Activated naive CD4-positive, alpha-beta T cell treated with anti-CD3 and anti-CD28 coated beads, Interleukin-2, amount 10 ng/mL, durations not matched to agents 7 days and 5 days (primary cell): ENCODE measurements at regions not wholly inside any gene's neighbourhood (a gene's known extent, or its start where the extent isn't known, plus 50 kb on each side); places are given as distances from the start of the nearest gene placed in this dataset.
"Not testable (repeated sequence)": the region's sequence is repeated elsewhere in the genome, so short reads cannot be mapped to it uniquely, and the experiment has no call there.

Experiments used
- CTCF ChIA-PET: fragments of 350-600 bp; sonication (Branson Sonifier 250); formaldehyde crosslinking; loops from one replicate; lab custom pipeline; 2021; ENCODE audit warnings: antibody characterized with exemption; lab: Charles Lee
- DNase-seq: peaks from one replicate; pipeline ENCODE4 v3.0.0-alpha.2; 2020
- H3K27ac Mint-ChIP-seq: one replicate; pipeline ENCODE4 v1.8.0; 2021; ENCODE audit warnings: mild to moderate bottlenecking, moderate library complexity, mixed read lengths
- H3K27me3 Mint-ChIP-seq: one replicate; pipeline ENCODE4 v1.8.0; 2021; ENCODE audit warnings: mild to moderate bottlenecking, mixed read lengths
- H3K36me3 Mint-ChIP-seq: one replicate; pipeline ENCODE4 v1.8.0; 2021; ENCODE audit warnings: mixed read lengths
- H3K4me1 Mint-ChIP-seq: one replicate; pipeline ENCODE4 v1.8.0; 2021; ENCODE audit warnings: mixed read lengths
- H3K4me3 Mint-ChIP-seq: one replicate; pipeline ENCODE4 v1.8.0; 2021; ENCODE audit warnings: mild to moderate bottlenecking, moderate library complexity, mixed read lengths
- H3K9me3 Mint-ChIP-seq: one replicate; pipeline ENCODE4 v1.8.0; 2021; ENCODE audit warnings: mixed read lengths

DNA sequence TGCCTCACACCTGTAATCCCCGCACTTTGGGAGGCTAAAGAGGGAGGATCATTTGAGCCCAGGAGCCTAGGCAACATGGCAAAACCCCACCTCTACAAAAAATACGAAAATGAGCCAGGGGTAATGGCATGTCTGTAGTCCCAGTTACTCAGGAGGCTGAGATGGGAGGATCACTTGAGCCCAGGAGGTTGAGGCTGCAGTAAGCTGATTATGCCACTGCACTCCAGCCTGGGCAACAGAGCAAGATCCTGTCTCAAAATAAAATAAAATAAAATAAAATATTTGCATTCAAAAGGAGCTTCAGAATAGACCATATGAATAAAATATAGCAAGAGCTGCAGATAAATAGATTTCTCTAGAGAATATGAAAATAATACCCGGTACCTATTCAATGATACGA, 71.5 kb upstream of the ATF7IP2 start:
- peaks cover 15% of the 10 kb centered on the region for H3K4me1 Mint-ChIP-seq

DNA sequence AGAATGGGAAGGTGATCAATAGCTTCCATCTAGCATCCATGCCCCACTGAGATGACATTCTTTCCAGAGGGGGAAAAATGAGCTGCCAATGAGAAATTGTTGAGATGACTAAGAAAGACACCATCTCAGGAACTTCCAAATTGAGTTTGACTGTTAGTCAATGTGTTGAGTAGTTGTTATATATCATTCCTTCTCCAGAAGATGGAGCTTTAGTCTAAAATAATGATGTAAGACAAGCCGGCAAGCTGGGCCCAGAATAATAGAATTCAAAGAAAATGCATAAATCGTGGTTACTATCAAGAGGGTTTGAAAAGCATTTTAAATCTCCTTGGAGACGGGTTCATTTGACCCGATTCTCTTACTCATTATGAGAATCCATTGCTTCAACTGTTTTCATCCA, 71.0 kb upstream of the ATF7IP2 start:
- no peaks in the 10 kb centered on the region for H3K36me3 Mint-ChIP-seq
- no peak overlapping the region for H3K27ac Mint-ChIP-seq
- peaks cover 8% of the 10 kb centered on the region for H3K27me3 Mint-ChIP-seq
- CTCF ChIA-PET = interaction anchor here (0.9 to 2.5 kb wide), 15 partner anchors 12 to 206 kb away, joined by 3 to 35 read pairs (median 3); no protein-coding TSS in a partner anchor
- DNase-seq = no peak
- H3K4me1 Mint-ChIP-seq = peaks cover 15% of the 10 kb centered on the region
- H3K9me3 Mint-ChIP-seq = no peaks in the 10 kb centered on the region
- no peak overlapping the region for H3K4me3 Mint-ChIP-seq

More for the DNA sequence above, 71.5 kb upstream of the ATF7IP2 start:
- Mint-ChIP-seq H3K4me3 (no peak overlapping the region), H3K27me3 (peaks cover 9% of the 10 kb centered on the region), H3K27ac (no peak overlapping the region), H3K9me3 (no peaks in the 10 kb centered on the region), H3K36me3 (no peaks in the 10 kb centered on the region)
- no peak for DNase-seq
- CTCF ChIA-PET = interaction anchor here (0.9 to 2.5 kb wide), 15 partner anchors 9 to 207 kb away, joined by 3 to 35 read pairs (median 3); no protein-coding TSS in a partner anchor

DNA sequence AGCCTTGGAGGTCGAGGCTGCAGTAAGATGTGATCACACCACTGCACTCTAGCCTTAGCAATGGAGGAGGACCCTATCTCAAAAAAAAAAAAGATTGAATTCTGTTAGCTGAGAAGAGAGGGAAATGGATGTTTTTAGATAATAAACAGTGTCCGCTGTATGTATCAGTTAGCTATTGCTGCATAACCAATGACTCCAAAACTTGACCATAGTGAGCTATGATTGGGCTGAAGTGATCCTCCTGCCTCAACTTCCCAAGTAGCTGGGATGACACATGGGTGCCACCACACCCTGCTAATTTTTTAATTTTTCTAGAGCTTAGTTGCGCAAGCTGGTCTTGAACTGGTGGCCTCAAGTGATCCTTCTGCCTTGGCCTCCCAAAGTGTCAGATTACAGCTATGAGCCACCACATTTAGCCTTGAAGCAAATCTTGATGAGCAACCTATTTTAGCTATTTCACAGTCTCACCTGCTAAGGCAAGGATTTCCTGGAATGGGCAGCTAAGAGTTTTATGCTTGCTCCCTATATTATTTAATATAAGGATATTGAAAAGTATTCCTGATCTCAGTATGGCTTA, 68.3 kb upstream of the ATF7IP2 start:
- Mint-ChIP-seq H3K27me3 (no peaks in the 10 kb centered on the region), H3K4me1 (peaks cover 13% of the 10 kb centered on the region), H3K4me3 (no peak overlapping the region), H3K27ac (no peak overlapping the region), H3K36me3 (no peaks in the 10 kb centered on the region), H3K9me3 (no peaks in the 10 kb centered on the region)
- CTCF ChIA-PET = interaction anchor here (0.6 to 2.1 kb wide), 8 partner anchors 9 to 1051 kb away, joined by 3 to 6 read pairs (median 5); no protein-coding TSS in a partner anchor
- DNase-seq = no peak

DNA sequence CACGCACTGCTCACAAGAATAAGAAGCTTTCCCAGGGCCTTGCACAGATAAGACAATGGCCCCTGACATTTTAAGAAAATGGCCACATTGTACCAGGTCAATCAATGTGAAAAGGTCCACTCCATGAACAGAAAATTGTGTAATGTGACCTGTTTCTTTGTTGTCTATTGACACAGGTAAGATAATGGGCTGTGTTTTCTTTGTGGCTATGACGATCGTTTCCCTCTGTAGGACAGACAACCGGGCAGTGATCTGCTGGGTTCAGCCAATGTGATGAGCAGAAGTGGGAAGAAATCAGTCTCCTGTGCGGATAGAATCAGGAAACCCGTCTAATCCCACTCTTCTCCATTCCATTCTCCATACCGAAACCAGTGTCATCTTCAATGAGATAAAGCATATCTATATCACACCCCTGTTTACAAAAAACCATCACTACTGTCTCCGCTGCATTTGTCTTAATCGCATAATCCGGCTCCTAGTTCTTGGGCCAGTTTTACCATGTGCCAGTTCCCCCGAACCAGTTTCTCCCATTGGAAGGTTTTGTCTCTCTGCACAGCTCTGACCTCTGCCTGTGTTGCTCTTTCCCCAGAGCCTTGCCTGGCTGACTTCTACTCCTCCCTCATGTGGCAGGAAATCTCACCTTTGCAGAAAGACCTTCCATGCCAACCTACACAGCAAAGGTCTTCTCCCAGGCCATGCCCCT, 66.9 kb upstream of the ATF7IP2 start:
- Mint-ChIP-seq H3K4me3 (no peak overlapping the region), H3K9me3 (no peaks in the 10 kb centered on the region), H3K4me1 (peaks cover 5% of the 10 kb centered on the region), H3K27ac (no peak overlapping the region), H3K27me3 (no peaks in the 10 kb centered on the region), H3K36me3 (no peaks in the 10 kb centered on the region)
- CTCF ChIA-PET = interaction anchor here (1.0 to 2.1 kb wide), 3 partner anchors 58 to 419 kb away, joined by 4 to 5 read pairs (median 5); no protein-coding TSS in a partner anchor
- DNase-seq = no peak

DNA sequence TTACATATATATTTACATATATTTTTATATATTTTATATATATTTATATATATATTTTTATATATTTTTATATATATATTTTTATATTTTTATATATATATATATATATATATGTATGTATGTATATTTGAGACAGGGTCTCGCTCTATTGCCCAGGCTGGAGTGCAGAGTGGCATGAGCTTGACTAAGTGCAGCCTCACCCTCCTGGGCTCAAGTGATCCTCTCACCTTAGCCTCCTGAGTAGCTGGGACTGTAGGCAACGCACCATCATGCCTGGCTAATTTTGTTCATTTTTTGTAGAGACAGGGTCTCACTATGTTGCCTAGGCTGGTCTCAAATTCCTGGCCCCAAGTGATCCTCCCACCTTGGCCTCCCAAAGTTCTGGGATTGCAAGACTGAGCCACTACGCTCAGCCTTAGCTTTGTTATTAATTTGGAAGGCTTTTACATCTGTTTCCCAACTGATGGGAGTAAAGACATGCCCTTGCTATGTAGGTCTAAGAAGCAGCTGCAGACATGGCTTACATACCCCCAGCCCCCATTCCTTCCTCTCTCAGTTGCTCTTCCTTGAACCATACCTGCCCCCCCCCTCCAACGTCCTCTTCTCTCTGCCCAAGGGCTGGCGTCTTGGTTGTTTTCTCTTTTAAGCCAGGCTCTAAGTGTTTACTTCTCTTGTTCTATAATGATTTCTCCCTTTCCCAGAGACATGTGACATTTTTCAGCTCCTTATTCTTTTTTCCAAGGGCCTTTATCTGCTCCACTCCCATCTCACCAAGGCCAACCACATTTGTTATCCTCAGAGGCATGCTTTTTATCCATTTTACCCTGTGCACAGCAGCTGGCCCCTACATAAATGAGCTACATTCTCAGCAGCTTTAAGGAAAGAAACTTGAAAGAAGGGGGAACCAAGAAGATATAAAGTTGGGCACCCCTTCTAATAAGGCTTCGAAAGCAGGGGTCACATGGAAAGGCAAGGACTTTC, 64.2 kb upstream of the ATF7IP2 start:
- Mint-ChIP-seq H3K9me3 (peaks cover 11% of the 10 kb centered on the region), H3K4me3 (no peak overlapping the region), H3K36me3 (no peaks in the 10 kb centered on the region), H3K27ac (no peak overlapping the region), H3K27me3 (no peaks in the 10 kb centered on the region), H3K4me1 (peaks cover 4% of the 10 kb centered on the region)
- CTCF ChIA-PET = interaction anchor here (1.1 to 1.3 kb wide), 3 partner anchors 46 to 193 kb away, joined by 3 to 5 read pairs (median 3); no protein-coding TSS in a partner anchor
- DNase-seq = peak; percentile 26

DNA sequence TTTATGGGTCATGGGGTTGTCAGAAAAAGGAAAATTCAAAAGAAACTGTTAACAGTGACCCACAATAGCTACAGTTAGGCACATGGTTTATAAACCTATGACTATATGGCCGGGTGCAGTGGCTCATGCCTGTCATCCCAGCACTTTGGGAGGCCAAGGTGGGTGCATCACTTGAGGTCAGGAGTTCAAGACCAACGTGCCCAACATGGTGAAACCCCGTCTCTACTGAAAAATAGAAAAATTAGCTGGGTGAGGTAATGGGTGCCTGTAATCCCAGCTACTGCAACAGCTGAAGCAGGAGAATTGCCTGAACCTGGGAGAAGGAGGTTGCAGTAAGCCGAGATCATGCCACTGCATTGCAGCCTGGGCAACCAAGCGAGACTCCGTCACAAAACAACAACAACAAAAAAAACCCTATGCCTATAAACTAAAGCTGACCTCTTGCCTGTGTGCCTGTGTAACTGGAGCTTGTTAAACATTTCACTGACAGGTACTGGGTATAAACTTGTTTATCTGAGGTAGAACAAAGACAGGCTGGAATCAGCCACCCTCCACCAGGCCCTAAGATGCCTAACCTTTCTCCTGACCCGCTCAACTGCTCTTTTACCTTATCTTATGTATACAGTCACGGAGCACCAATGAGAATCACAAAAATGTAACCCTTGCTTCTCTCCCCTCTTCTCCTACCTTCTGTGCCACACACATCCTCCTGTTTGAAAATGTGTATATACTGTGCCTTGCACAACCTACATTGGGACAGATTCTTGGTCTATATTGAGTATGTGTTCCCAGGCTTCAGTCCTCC, 62.9 kb upstream of the ATF7IP2 start:
- H3K9me3 Mint-ChIP-seq = peaks cover 16% of the 10 kb centered on the region
- H3K4me3 Mint-ChIP-seq = no peak overlapping the region
- no peak overlapping the region for H3K27ac Mint-ChIP-seq

DNA sequence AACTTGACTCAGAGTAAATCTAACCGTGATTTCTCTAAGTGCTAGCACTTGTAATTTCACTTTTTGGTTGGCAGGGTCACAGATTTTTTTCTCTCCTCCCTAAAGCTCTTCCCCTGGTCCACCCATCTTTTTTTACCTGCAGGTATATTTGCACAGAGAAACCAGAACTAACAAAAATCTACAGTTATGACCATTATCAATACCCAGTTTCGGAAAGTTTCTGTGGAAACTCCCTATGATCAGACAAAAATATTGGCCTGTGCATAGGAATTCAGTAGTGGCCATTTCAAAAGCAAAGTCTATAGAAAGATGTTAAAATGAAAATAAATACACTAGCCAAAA, 62.4 kb upstream of the ATF7IP2 start:
- Mint-ChIP-seq H3K4me3 (no peak overlapping the region), H3K27ac (no peak overlapping the region), H3K27me3 (no peaks in the 10 kb centered on the region), H3K4me1 (peaks cover 9% of the 10 kb centered on the region), H3K9me3 (peaks cover 18% of the 10 kb centered on the region), H3K36me3 (peaks cover 7% of the 10 kb centered on the region)
- no peak for DNase-seq
- CTCF ChIA-PET = no interaction called here

More for the DNA sequence above, 62.9 kb upstream of the ATF7IP2 start:
- DNase-seq = no peak
- Mint-ChIP-seq H3K27me3 (no peaks in the 10 kb centered on the region), H3K4me1 (peaks cover 6% of the 10 kb centered on the region), H3K36me3 (peaks cover 4% of the 10 kb centered on the region)
- CTCF ChIA-PET = interaction anchor here (0.6 to 1.2 kb wide), 3 partner anchors 45 to 192 kb away, joined by 3 to 5 read pairs (median 3); no protein-coding TSS in a partner anchor

DNA sequence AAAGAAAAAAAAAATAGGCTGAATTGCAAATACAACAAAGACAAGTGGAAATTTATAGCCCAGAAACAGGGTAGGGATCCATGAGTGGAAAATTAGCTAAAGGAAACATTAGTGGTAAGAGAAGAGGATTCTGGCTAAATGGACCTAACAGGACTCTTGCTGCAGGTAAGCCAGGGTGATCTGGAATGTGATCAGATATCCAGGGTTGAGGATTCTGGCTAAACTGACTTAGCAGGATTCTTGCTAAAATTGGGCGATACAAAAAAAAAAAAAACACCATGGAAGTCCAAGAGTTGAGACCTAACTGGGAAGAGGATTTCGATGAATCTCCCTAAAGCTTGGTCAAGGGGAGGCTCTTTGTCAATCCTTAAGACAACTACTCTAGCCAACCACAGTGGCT, 61.7 kb upstream of the ATF7IP2 start:
- Mint-ChIP-seq H3K4me3 (no peak overlapping the region), H3K9me3 (peaks cover 18% of the 10 kb centered on the region), H3K27ac (no peak overlapping the region), H3K4me1 (peaks cover 9% of the 10 kb centered on the region), H3K36me3 (peaks cover 9% of the 10 kb centered on the region), H3K27me3 (no peaks in the 10 kb centered on the region)
- CTCF ChIA-PET = no interaction called here
- DNase-seq = no peak

DNA sequence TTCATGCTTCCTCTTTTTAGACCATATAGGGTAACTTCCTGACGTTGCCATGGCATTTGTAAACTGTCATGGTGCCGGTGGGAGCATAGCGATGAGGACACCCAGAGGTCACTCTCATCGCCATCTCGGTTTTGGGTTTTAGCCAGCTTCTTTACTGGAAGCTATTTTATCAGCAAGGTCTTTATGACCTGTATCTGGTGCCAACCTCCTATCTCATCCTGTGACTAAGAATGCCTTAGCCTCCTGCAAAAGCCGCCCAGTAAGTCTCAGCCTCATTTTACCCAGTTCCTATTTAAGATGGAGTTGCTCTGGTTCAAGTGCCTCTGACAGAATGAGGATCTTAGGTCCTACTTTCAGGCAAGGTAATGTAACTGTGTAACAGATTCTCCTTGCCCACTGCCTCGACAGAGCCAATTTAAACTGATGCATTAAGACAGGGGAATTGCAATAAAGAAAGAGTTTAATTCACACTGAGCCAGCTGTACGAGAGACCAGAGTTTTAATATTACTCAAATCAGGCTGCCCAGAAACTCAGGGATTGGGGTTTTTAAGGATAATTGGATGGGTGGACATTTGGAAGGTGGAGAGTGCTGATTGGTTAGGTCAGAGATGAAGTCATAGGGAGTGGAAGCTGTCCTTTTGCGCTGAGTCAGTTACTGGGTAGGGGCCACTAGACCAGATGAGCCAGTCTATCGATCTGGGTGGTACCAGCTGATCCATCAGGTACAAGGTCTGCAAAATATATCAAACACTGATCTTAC, 59.9 kb upstream of the ATF7IP2 start:
- peaks cover 18% of the 10 kb centered on the region for H3K9me3 Mint-ChIP-seq
- peaks cover 27% of the 10 kb centered on the region for H3K4me1 Mint-ChIP-seq
- CTCF ChIA-PET = interaction anchor here (1.1 to 1.5 kb wide), 3 partner anchors 8 to 43 kb away, joined by 3 to 5 read pairs (median 4); no protein-coding TSS in a partner anchor
- DNase-seq = no peak
- peaks cover 13% of the 10 kb centered on the region for H3K36me3 Mint-ChIP-seq
- no peaks in the 10 kb centered on the region for H3K27me3 Mint-ChIP-seq
- H3K27ac Mint-ChIP-seq = no peak overlapping the region
- H3K4me3 Mint-ChIP-seq = no peak overlapping the region

DNA sequence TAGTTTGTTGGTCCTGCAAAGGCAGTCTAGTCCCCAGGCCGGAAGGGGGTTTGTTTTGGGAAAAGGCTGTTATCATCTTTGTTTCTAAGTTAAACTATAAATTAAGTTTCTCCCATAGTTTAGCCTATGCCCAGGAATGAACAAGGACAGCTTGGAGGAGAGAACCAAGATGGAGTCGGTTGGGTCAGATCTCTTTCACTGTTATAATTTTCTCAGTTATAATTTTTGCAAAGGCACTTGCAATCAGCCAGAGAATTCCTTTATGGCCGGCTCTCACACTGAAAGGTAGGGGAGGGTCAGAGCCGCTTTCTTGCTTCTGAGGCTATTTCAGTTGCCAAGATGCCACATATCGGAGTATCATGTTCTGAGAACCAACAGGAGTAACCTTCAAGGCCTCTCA, 59.2 kb upstream of the ATF7IP2 start:
- CTCF ChIA-PET = interaction anchor here (1.1 to 1.5 kb wide), 3 partner anchors 9 to 42 kb away, joined by 3 to 5 read pairs (median 4); no protein-coding TSS in a partner anchor
- Mint-ChIP-seq H3K27ac (no peak overlapping the region), H3K36me3 (peaks cover 13% of the 10 kb centered on the region), H3K4me3 (no peak overlapping the region), H3K9me3 (peaks cover 18% of the 10 kb centered on the region), H3K27me3 (no peaks in the 10 kb centered on the region), H3K4me1 (peaks cover 30% of the 10 kb centered on the region)
- DNase-seq = no peak

DNA sequence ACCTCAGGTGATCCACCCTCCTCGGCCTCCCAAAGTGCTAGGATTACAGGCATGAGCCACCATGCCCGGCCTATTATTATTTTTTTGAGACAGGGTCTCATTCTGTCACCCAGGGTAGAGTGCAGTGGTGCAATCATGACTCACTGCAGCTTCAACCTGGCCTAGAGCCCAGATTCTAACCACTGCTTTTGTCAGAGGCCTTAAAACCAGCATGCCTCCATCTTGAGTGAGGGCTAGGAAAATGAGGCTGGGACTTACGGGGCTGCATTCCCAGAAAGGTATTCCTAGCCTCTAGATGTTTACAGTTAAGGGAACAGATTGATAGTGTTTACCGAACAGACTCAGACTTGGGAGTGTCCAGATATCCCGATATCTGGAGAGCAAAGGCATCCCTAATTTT, 57.6 kb upstream of the ATF7IP2 start:
- H3K4me3 Mint-ChIP-seq, H3K27me3 Mint-ChIP-seq, DNase-seq, H3K27ac Mint-ChIP-seq: not testable (repeated sequence)
- Mint-ChIP-seq H3K36me3 (peaks cover 13% of the 10 kb centered on the region), H3K9me3 (peaks cover 18% of the 10 kb centered on the region), H3K4me1 (peaks cover 46% of the 10 kb centered on the region)
- CTCF ChIA-PET = interaction anchor here (0.7 kb wide), 1 partner anchor 34 kb away, joined by 3 read pairs; no protein-coding TSS in a partner anchor

DNA sequence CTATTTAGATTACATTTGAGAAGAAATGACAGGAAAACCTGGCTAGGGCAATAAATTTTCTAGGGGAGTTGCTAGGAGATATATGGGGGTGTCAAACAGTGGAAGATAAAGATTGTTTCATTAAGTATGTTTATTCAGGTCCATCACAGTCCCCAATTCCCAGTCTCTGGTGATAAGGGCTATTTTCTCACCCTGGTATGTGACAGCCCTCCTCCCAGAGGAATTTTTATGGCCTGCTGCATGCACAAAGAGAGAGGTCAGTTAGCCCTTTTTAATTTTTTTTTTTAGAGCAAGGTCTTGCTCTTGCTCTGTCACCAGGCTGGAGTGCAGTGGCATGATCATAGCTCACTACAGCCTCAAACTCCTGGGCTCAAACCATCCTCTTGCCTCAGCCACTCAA, 53.6 kb upstream of the ATF7IP2 start:
- Mint-ChIP-seq H3K4me1 (peaks cover 57% of the 10 kb centered on the region), H3K27me3 (no peaks in the 10 kb centered on the region), H3K27ac (no peak overlapping the region), H3K4me3 (no peak overlapping the region), H3K36me3 (peaks cover 13% of the 10 kb centered on the region), H3K9me3 (peaks cover 10% of the 10 kb centered on the region)
- CTCF ChIA-PET = interaction anchor here (1.4 kb wide), 1 partner anchor 177 kb away, joined by 4 read pairs; no protein-coding TSS in a partner anchor
- DNase-seq = no peak
